Omental fat pad (tissue), 3 donors: ENCODE measurements at regions not wholly inside any gene's neighbourhood (a gene's known extent, or its start where the extent isn't known, plus 50 kb on each side); places are given as distances from the start of the nearest gene placed in this dataset.

Experiments
- ATAC-seq: fragments of 150-250 bp; one replicate; pipeline ENCODE4 v1.9.1; 2016; ENCODE audit warnings: mild to moderate bottlenecking, moderate library complexity; ENCODE audit not compliant: low FRiP score
- DNase-seq: peaks from one replicate; pipeline ENCODE4 v3.0.0-alpha.2; 2019; ENCODE audit warnings: low spot score
- CTCF ChIP-seq, 3 donors: fragments of 450-650 bp; IDR thresholded peaks; one replicate each; pipeline ENCODE4 v1.5.1; 2016 to 2017; ENCODE audit warnings: antibody characterized with exemption in 3 of 3, mild to moderate bottlenecking in 3 of 3, moderate library complexity in 2 of 3

DNA sequence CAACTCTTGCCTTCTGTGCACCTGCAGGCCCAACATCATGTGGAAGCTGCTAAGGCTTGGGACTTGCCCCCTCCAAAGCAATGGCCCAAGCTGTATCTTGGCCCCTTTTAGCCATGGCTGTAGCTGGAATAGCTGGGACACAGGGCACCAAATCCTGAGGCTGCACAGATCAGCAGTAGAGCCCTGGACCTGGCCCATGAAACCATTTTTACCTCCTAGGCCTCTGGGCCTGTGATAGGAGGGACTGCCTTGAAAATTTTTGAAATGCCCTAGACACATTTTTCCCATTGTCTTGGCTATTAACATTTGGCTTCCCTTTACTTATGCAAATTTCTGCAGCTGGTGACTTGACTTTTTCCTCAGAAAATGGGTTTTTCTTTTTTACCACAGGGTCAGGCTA, 68.7 kb downstream of the ING1 start:
- DNase-seq (no peak), ATAC-seq (no peak)
- TF ChIP-seq CTCF (IDR thresholded peaks at IDR 0.05) = no peak

GRCh38 chr13:110784704-110785103, 71.2 kb downstream of the ING1 start:
- DNase-seq = no peak
- no peak for TF ChIP-seq CTCF (IDR thresholded peaks at IDR 0.05)
- no peak for ATAC-seq

DNA sequence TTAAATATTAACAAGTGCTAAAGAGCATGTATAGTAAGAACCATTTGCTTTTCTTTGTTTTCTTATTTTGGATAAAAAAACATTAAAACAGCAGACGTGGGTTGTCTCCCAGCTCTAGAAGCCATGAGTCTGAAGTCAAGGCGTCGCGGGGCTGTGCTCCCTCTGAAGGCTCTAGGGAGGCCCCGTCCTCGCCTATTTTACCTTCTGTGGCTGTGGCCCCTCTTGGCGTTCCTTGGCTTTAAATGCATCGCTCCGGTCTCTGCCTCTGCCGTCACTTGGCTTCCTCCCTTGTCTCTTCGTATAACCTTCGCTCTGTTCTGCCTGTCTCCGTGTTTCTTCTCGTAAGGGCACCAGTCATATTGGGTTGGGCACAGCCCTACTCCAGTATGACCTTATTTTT, 75.3 kb downstream of the ING1 start:
- no peak for DNase-seq
- no peak for TF ChIP-seq CTCF (IDR thresholded peaks at IDR 0.05)
- ATAC-seq = no peak

GRCh38 chr13:110789871-110790270, 76.4 kb downstream of the ING1 start:
- ATAC-seq = no peak
- TF ChIP-seq CTCF (IDR thresholded peaks at IDR 0.05) = no peak
- DNase-seq = no peak

- DNase-seq (no peak), ATAC-seq (no peak)
- no peak for TF ChIP-seq CTCF (IDR thresholded peaks at IDR 0.05)
Measured at GRCh38 chr13:110790371-110790770, 76.9 kb downstream of the ING1 start.

- DNase-seq (no peak), ATAC-seq (no peak)
- TF ChIP-seq CTCF (IDR thresholded peaks at IDR 0.05) = no peak
Measured at GRCh38 chr13:110794209-110794608, 80.7 kb downstream of the ING1 start.

DNA sequence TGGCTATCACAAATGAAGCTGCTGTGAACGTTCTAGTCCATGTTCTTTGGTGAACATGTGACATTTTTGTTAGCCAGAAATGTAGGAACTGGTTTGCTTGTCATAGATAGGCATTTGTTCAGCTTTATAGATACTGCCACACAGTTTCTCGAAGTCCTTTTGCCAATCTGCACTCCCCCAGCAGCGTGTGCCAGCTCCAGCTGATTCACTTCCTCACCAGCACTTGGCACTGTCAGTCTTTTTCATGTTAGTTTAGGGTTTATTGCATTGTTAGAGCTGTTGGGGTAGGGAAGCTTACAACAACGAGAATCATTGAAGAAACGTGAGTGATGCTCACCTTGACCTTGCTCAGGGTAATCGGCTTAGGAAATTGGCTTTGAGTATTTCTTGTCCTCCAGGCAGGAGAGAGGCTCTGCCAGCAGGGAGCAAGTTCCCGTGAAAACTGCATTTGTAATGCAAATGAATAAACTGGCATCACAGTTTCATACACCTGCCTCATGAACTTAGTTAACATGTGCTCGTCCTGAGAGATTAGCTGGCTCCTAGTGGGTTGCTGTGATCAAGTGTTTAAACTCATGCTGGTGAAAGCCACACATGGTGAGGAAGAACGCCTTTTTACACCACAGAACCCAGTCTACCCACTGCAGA, 83.9 kb downstream of the ING1 start:
- no peak for TF ChIP-seq CTCF (IDR thresholded peaks at IDR 0.05)
- no peak for DNase-seq
- ATAC-seq = no peak
